Fibroblast of lung (primary cell): ENCODE measurements at regions not wholly inside any gene's neighbourhood (a gene's known extent, or its start where the extent isn't known, plus 50 kb on each side); places are given as distances from the start of the nearest gene placed in this dataset.

Experiments used
- EZH2 ChIP-seq: IDR thresholded peaks from 2 replicates; pipeline ENCODE4 v1.5.1; 2012; ENCODE audit warnings: low read length, control low read depth, mild to moderate bottlenecking; ENCODE audit errors: missing control alignments
- TF ChIP-seq, protein P1 (sequence below), 2 donors: IDR thresholded peaks in 1 of 2; conservative IDR thresholded peaks in 1 of 2; 1 replicate in 1 of 2; 2 replicates in 1 of 2; pipeline ENCODE4 v1.5.1; 2011 to 2012; ENCODE audit warnings: low read length in 2 of 2, control low read depth in 1 of 2, inconsistent platforms in 1 of 2, low read depth in 1 of 2, mild to moderate bottlenecking in 1 of 2

DNA sequence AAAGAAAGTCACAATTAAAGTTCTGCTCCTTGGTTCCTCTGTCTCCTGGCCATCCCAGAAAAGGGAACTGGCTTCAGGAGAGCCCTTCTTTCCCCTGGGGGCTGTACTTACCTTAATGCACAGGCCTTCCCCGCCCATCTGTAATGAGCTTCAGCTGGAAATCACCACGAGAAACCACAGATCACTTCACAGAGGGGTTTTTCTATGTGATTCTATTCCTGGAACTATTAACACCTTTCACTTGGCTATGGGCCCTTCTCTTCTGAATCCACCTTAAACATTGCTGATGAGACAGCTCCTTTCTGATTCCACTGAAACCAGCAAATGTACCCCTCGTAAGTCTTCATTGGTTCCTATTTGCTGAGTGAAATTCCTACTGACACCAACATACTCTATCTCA, 80.7 kb downstream of the FOXF2 start:
- TF ChIP-seq, protein P1, sequence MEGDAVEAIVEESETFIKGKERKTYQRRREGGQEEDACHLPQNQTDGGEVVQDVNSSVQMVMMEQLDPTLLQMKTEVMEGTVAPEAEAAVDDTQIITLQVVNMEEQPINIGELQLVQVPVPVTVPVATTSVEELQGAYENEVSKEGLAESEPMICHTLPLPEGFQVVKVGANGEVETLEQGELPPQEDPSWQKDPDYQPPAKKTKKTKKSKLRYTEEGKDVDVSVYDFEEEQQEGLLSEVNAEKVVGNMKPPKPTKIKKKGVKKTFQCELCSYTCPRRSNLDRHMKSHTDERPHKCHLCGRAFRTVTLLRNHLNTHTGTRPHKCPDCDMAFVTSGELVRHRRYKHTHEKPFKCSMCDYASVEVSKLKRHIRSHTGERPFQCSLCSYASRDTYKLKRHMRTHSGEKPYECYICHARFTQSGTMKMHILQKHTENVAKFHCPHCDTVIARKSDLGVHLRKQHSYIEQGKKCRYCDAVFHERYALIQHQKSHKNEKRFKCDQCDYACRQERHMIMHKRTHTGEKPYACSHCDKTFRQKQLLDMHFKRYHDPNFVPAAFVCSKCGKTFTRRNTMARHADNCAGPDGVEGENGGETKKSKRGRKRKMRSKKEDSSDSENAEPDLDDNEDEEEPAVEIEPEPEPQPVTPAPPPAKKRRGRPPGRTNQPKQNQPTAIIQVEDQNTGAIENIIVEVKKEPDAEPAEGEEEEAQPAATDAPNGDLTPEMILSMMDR (conservative IDR thresholded peaks at IDR 0.05 in 1 of 2, IDR thresholded peaks at IDR 0.05 in 1 of 2; ENCODE audit: low read depth in 1 of 2, low read length in 2 of 2): no peak
- no peak for TF ChIP-seq EZH2
